ENCODE measurements at regions not wholly inside any gene's neighbourhood (a gene's known extent, or its start where the extent isn't known, plus 50 kb on each side); places are given as distances from the start of the nearest gene placed in this dataset.

DNA sequence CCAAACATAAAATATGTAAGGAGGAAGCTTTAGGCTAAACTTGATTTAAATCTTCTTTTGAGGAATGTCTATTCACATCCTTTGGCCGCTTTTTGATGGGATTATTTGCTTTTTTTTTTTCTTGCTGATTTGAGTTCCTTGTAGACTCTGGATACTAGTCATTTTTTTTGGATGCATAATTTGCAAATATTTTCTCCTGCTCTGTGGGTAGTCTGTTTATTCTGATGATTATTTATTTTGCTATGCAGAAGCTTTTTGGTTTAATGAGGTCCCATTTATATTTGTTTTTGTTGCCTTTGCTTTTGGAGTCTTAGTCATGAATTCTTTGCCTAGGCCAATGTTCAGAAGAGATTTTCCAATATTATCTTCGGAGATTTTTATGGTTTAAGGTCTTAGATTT lies 144.9 kb downstream of the MAGEC2 start:
- TF ChIP-seq, protein P1, sequence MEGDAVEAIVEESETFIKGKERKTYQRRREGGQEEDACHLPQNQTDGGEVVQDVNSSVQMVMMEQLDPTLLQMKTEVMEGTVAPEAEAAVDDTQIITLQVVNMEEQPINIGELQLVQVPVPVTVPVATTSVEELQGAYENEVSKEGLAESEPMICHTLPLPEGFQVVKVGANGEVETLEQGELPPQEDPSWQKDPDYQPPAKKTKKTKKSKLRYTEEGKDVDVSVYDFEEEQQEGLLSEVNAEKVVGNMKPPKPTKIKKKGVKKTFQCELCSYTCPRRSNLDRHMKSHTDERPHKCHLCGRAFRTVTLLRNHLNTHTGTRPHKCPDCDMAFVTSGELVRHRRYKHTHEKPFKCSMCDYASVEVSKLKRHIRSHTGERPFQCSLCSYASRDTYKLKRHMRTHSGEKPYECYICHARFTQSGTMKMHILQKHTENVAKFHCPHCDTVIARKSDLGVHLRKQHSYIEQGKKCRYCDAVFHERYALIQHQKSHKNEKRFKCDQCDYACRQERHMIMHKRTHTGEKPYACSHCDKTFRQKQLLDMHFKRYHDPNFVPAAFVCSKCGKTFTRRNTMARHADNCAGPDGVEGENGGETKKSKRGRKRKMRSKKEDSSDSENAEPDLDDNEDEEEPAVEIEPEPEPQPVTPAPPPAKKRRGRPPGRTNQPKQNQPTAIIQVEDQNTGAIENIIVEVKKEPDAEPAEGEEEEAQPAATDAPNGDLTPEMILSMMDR (conservative IDR thresholded peaks at IDR 0.05; ENCODE audit: low read depth in 2 of 2), result no peak
- TF ChIP-seq EZH2phosphoT487 (IDR thresholded peaks at IDR 0.05; ENCODE audit: unreplicated experiment), result no peak
- no peak for TF ChIP-seq CREB1 (CRISPR knock-in tag; IDR thresholded peaks at IDR 0.05; ENCODE audit: low read depth)
- no peak for TF ChIP-seq POLR2AphosphoS5 (IDR thresholded peaks at IDR 0.05; ENCODE audit: low read depth)

Data from GM23338 (cell line).